RWPE2 (cell line): ENCODE measurements at regions not wholly inside any gene's neighbourhood (a gene's known extent, or its start where the extent isn't known, plus 50 kb on each side); places are given as distances from the start of the nearest gene placed in this dataset.
A peak's percentile ranks its signal among the peaks of the same experiment; 100 is the strongest.

Experiments
- ATAC-seq: fragments of 200-7000 bp; cut with Tn5 transposase; 3 replicates; pipeline ENCODE4 v1.9.1; 2021; ENCODE audit warnings: low read depth
- DNase-seq: peaks from one replicate; pipeline ENCODE4 v3.0.0-alpha.2; 2020; ENCODE audit warnings: low spot score
- H3K27ac ChIP-seq: fragments of 450-650 bp; 2 replicates; pipeline ENCODE4 v1.5.1; 2017; ENCODE audit warnings: mild to moderate bottlenecking; ENCODE audit not compliant: poor library complexity, severe bottlenecking
- H3K27me3 ChIP-seq: fragments of 250-450 bp; sonication (Bioruptor Pico); 2 replicates; pipeline ENCODE4 v1.5.1; 2021; ENCODE audit warnings: mild to moderate bottlenecking, moderate library complexity; ENCODE audit not compliant: insufficient read depth, poor library complexity, severe bottlenecking
- H3K36me3 ChIP-seq: fragments of 250-450 bp; sonication (Bioruptor Pico); 2 replicates; pipeline ENCODE4 v1.5.1; 2020; ENCODE audit warnings: low read depth, mild to moderate bottlenecking, moderate library complexity
- H3K4me1 ChIP-seq: fragments of 250-450 bp; sonication (Bioruptor Pico); 2 replicates; pipeline ENCODE4 v1.5.1; 2021; ENCODE audit warnings: mild to moderate bottlenecking, moderate library complexity; ENCODE audit not compliant: insufficient read depth, poor library complexity, severe bottlenecking
- H3K4me3 ChIP-seq: fragments of 250-450 bp; sonication (Bioruptor Pico); 2 replicates; pipeline ENCODE4 v1.5.1; 2021; ENCODE audit warnings: mild to moderate bottlenecking, moderate library complexity; ENCODE audit not compliant: severe bottlenecking
- H3K9me3 ChIP-seq: fragments of 250-450 bp; sonication (Bioruptor Pico); 2 replicates; pipeline ENCODE4 v1.5.1; 2021; ENCODE audit warnings: mild to moderate bottlenecking, moderate library complexity; ENCODE audit not compliant: severe bottlenecking
- CTCF ChIP-seq: fragments of 450-650 bp; IDR thresholded peaks from one replicate; pipeline ENCODE4 v1.5.1; 2017; ENCODE audit warnings: mild to moderate bottlenecking, moderate library complexity; ENCODE audit not compliant: poor library complexity, severe bottlenecking

GRCh38 chr4:129917651-129918050 is 821.7 kb downstream of the C4orf33 start:
- Histone ChIP-seq H3K4me1 (no peaks in the 10 kb centered on the region), H3K36me3 (no peaks in the 10 kb centered on the region), H3K27me3 (no peaks in the 10 kb centered on the region), H3K4me3 (no peak overlapping the region), H3K27ac (no peak overlapping the region), H3K9me3 (peaks cover 2% of the 10 kb centered on the region)
- ATAC-seq = no peak
- TF ChIP-seq CTCF = no peak
- DNase-seq = no peak

GRCh38 chr4:129926936-129927335 is 831.0 kb downstream of the C4orf33 start:
- no peak overlapping the region for H3K4me3 ChIP-seq
- no peaks in the 10 kb centered on the region for H3K36me3 ChIP-seq
- H3K9me3 ChIP-seq = no peaks in the 10 kb centered on the region
- peak; percentile 37 for TF ChIP-seq CTCF
- DNase-seq (no peak), ATAC-seq (no peak)
- no peak overlapping the region for H3K27ac ChIP-seq
- H3K4me1 ChIP-seq = no peaks in the 10 kb centered on the region
- H3K27me3 ChIP-seq = no peaks in the 10 kb centered on the region

GRCh38 chr4:129929052-129929451 is 833.1 kb downstream of the C4orf33 start:
- Histone ChIP-seq H3K4me3 (no peak overlapping the region), H3K27me3 (no peaks in the 10 kb centered on the region), H3K9me3 (no peaks in the 10 kb centered on the region), H3K36me3 (no peaks in the 10 kb centered on the region), H3K4me1 (no peaks in the 10 kb centered on the region), H3K27ac (no peak overlapping the region)
- peak; percentile 32 for TF ChIP-seq CTCF
- ATAC-seq (peak; percentile 52; the same call in 2 of the 3 replicates), DNase-seq (no peak)

GRCh38 chr4:129929984-129930383 is 834.0 kb downstream of the C4orf33 start:
- Histone ChIP-seq H3K27me3 (no peaks in the 10 kb centered on the region), H3K9me3 (no peaks in the 10 kb centered on the region), H3K4me1 (no peaks in the 10 kb centered on the region), H3K4me3 (no peak overlapping the region), H3K27ac (no peak overlapping the region), H3K36me3 (no peaks in the 10 kb centered on the region)
- DNase-seq (no peak), ATAC-seq (no peak)
- TF ChIP-seq CTCF = no peak

- H3K4me1 ChIP-seq = no peaks in the 10 kb centered on the region
- TF ChIP-seq CTCF = no peak
- no peaks in the 10 kb centered on the region for H3K9me3 ChIP-seq
- DNase-seq = no peak
- H3K27me3 ChIP-seq = no peaks in the 10 kb centered on the region
- ATAC-seq = no peak
- H3K4me3 ChIP-seq = no peak overlapping the region
- no peak overlapping the region for H3K27ac ChIP-seq
- no peaks in the 10 kb centered on the region for H3K36me3 ChIP-seq
Measured at GRCh38 chr4:129950217-129950616, 854.3 kb downstream of the C4orf33 start.
